OCI-LY7 (cell line): ENCODE measurements at regions not wholly inside any gene's neighbourhood (a gene's known extent, or its start where the extent isn't known, plus 50 kb on each side); places are given as distances from the start of the nearest gene placed in this dataset.
"Not testable (repeated sequence)": the region's sequence is repeated elsewhere in the genome, so short reads cannot be mapped to it uniquely, and the experiment has no call there.

Experiments used
- BruUV-seq: library from RNA; stranded (reverse); fragments of 400-500 nt; replicated peaks from 2 replicates; lab custom pipeline; 2021; lab: Mats Ljungman, UMichigan
- CTCF ChIA-PET: fragments of 300-600 bp; sonication (Branson Sonifier 250); formaldehyde crosslinking; loops from one replicate; lab custom pipeline; 2022; ENCODE audit warnings: antibody characterized with exemption; ENCODE audit not compliant: unreplicated experiment; lab: Charles Lee
- POLR2A ChIA-PET: fragments of 300-600 bp; sonication (Branson Sonifier 250); formaldehyde crosslinking; loops from one replicate; lab custom pipeline; 2022; ENCODE audit warnings: antibody characterized with exemption; lab: Charles Lee
- DNase-seq: peaks from one replicate; pipeline ENCODE4 v3.0.0-alpha.2; 2015; ENCODE audit warnings: low spot score
- H2AFZ ChIP-seq: fragments of 200-600 bp; sonication (generic), shearing (Covaris generic); 2 replicates; pipeline ENCODE4 v1.6.1; 2014; ENCODE audit warnings: mild to moderate bottlenecking, antibody characterized with exemption, low read length, moderate library complexity
- H3K27ac ChIP-seq: fragments of 200-600 bp; sonication (generic); 2 replicates; pipeline ENCODE4 v1.5.1; 2014; ENCODE audit warnings: mixed run types, low read depth, mild to moderate bottlenecking, moderate library complexity, low read length, inconsistent platforms; ENCODE audit not compliant: poor library complexity, severe bottlenecking
- H3K36me3 ChIP-seq: fragments of 200-600 bp; sonication (generic); 2 replicates; pipeline ENCODE4 v1.6.1; 2014; ENCODE audit warnings: mild to moderate bottlenecking, antibody characterized with exemption, low read length, moderate library complexity, mixed read lengths; ENCODE audit not compliant: insufficient read depth
- H3K4me1 ChIP-seq: fragments of 200-600 bp; sonication (generic); 2 replicates; pipeline ENCODE4 v1.5.1; 2014; ENCODE audit warnings: mild to moderate bottlenecking, low read length; ENCODE audit not compliant: insufficient read depth, poor library complexity, severe bottlenecking
- H3K4me2 ChIP-seq: fragments of 200-600 bp; sonication (generic); 2 replicates; pipeline ENCODE4 v1.6.1; 2014; ENCODE audit warnings: mild to moderate bottlenecking, low read length
- H3K4me3 ChIP-seq: fragments of 200-600 bp; sonication (generic); 2 replicates; pipeline ENCODE4 v1.5.1; 2014; ENCODE audit warnings: mild to moderate bottlenecking, low read depth, low read length; ENCODE audit not compliant: poor library complexity, severe bottlenecking
- H3K79me2 ChIP-seq: fragments of 200-600 bp; sonication (generic); 2 replicates; pipeline ENCODE4 v1.6.1; 2016; ENCODE audit warnings: low read depth, mild to moderate bottlenecking, low read length, moderate library complexity, mixed read lengths; ENCODE audit not compliant: insufficient read depth
- H3K9me2 ChIP-seq: fragments of 200-600 bp; sonication (generic); 2 replicates; pipeline ENCODE4 v1.6.1; 2016; ENCODE audit warnings: mild to moderate bottlenecking, low read length, mixed read lengths; ENCODE audit not compliant: insufficient read depth
- H3K9me3 ChIP-seq: fragments of 200-600 bp; sonication (generic); 2 replicates; pipeline ENCODE4 v1.6.1; 2014; ENCODE audit warnings: mild to moderate bottlenecking, mixed run types, low read length, mixed read lengths
- H4K20me1 ChIP-seq: fragments of 200-600 bp; sonication (generic); 2 replicates; pipeline ENCODE4 v1.6.1; 2014; ENCODE audit warnings: mild to moderate bottlenecking, antibody characterized with exemption, low read length, moderate library complexity, mixed read lengths; ENCODE audit not compliant: insufficient read depth
- EZH2phosphoT487 ChIP-seq: fragments of 200-600 bp; sonication (generic); IDR thresholded peaks from 2 replicates; pipeline ENCODE4 v1.6.1; 2018; ENCODE audit warnings: low read depth, borderline replicate concordance, mild to moderate bottlenecking, mixed run types, antibody characterized with exemption, low read length, moderate library complexity, mixed read lengths
- intact Hi-C: fragments of 100-400 bp; cut with micrococcal nuclease; formaldehyde crosslinking; loops from one replicate; pipeline ENCODE4 v1.10.0; 2022; ENCODE audit not compliant: unreplicated experiment
- TF ChIP-seq, protein P1 (sequence below): fragments of 200-600 bp; sonication (generic); conservative IDR thresholded peaks from 2 replicates; pipeline ENCODE4 v1.5.1; 2014; ENCODE audit warnings: mild to moderate bottlenecking, antibody characterized with exemption, low read length, moderate library complexity, mixed read lengths

DNA sequence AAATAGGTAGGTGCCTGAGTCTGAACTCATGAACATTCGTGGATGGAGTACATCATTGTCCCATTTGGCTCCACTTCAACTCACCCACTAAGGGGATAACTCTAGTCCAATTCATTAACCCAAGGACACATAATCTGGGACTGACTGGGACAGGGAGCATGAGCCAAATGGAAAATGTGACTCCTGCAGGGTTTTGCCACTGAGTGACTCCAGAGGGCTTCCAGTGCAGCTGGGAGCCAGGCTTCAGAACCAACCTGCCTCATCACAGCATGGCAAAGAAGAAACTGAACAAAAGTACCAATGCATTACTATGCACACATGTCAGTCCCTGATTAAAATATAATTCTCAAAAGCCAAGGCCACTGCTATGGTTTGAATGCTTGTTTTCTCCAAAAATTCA, 159.7 kb upstream of the SNX2 start:
- TF ChIP-seq, protein P1, sequence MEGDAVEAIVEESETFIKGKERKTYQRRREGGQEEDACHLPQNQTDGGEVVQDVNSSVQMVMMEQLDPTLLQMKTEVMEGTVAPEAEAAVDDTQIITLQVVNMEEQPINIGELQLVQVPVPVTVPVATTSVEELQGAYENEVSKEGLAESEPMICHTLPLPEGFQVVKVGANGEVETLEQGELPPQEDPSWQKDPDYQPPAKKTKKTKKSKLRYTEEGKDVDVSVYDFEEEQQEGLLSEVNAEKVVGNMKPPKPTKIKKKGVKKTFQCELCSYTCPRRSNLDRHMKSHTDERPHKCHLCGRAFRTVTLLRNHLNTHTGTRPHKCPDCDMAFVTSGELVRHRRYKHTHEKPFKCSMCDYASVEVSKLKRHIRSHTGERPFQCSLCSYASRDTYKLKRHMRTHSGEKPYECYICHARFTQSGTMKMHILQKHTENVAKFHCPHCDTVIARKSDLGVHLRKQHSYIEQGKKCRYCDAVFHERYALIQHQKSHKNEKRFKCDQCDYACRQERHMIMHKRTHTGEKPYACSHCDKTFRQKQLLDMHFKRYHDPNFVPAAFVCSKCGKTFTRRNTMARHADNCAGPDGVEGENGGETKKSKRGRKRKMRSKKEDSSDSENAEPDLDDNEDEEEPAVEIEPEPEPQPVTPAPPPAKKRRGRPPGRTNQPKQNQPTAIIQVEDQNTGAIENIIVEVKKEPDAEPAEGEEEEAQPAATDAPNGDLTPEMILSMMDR, result no peak
- no peak for TF ChIP-seq EZH2phosphoT487
- Histone ChIP-seq H3K79me2 (no peaks in the 10 kb centered on the region), H3K9me3 (no peaks in the 10 kb centered on the region), H3K36me3 (no peaks in the 10 kb centered on the region), H3K27ac (no peak overlapping the region), H4K20me1 (no peaks in the 10 kb centered on the region), H2AFZ (no peak overlapping the region), H3K9me2 (no peaks in the 10 kb centered on the region), H3K4me3 (no peak overlapping the region), H3K4me1 (no peaks in the 10 kb centered on the region), H3K4me2 (no peak overlapping the region)
- intact Hi-C loops, result no loop called here
- CTCF ChIA-PET, result no interaction called here
- DNase-seq, result no peak
- POLR2A ChIA-PET, result no interaction called here
- BruUV-seq, result no TSS peak

DNA sequence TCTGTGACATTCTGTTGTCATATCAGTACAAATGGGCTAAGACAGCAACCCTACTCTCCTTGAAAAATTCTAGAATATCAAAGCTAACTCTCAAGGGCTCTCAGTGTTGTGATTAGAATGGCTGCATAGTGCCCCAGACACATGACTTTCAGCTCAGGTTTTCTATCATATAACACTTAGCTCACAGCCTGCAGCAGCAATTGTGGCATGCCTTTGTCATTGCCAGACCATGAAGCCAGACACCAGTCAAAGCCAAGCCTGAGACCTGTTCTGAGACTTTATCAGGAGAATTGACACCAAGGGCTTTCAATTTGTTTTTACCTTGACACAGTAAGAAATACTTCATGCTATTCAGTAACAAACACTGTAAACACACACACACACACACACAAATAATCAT, 159.0 kb upstream of the SNX2 start:
- CTCF ChIA-PET, result no interaction called here
- no peak for DNase-seq

DNA sequence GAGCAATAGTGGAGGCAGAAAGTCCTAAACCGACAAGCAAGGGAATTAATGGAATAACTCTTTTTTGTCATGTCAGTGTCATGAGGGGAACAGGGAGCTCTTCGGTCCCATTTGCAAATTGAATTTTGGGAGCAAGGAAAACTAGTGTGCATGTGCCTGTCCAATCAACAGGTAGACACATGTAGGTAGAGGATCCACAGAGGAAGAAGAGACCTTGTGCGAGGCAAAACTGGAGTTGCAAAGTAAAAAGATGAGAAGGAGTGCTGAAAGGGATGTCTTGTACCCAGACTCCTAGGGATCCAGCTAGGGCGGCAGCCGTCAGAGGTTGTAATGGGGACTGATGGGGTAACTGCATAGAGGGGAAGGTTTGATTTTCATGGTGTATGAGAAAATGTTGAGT, 156.8 kb upstream of the SNX2 start:
- H4K20me1 ChIP-seq, POLR2A ChIA-PET, DNase-seq, BruUV-seq, H3K27ac ChIP-seq, CTCF ChIA-PET, H2AFZ ChIP-seq, intact Hi-C loops, H3K9me3 ChIP-seq, H3K36me3 ChIP-seq, H3K4me1 ChIP-seq, H3K4me3 ChIP-seq, H3K4me2 ChIP-seq, H3K9me2 ChIP-seq, H3K79me2 ChIP-seq: not testable (repeated sequence)

More for the DNA sequence above, 159.0 kb upstream of the SNX2 start:
- H3K4me2 ChIP-seq, result no peak overlapping the region
- no peak overlapping the region for H3K27ac ChIP-seq
- no peak overlapping the region for H2AFZ ChIP-seq
- intact Hi-C loops, result no loop called here
- no peak overlapping the region for H3K4me3 ChIP-seq
- no peak for TF ChIP-seq EZH2phosphoT487
- BruUV-seq, result no TSS peak
- no peaks in the 10 kb centered on the region for H3K36me3 ChIP-seq
- H3K9me3 ChIP-seq, result no peaks in the 10 kb centered on the region
- no peaks in the 10 kb centered on the region for H3K9me2 ChIP-seq
- H3K79me2 ChIP-seq, result no peaks in the 10 kb centered on the region
- no peaks in the 10 kb centered on the region for H3K4me1 ChIP-seq
- no peaks in the 10 kb centered on the region for H4K20me1 ChIP-seq
- POLR2A ChIA-PET, result no interaction called here

DNA sequence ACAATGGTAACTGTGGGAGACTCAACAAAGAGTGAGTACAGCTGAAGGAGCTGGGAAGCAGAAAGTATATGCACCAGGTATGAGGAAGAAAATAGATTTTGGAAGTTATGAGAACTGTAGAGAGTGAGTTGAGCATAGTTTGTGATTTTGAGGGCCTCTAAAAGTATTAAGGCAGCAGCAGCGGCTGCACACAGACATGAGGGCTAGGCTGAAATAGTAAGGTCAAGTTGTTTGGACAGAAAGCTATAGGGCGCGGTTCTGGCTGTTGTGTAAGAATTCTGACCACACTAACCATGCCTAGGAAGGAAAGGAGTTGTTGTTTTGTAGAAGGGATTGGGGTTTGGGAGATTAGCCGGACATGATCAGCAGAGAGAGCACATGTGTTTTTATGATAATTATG, 154.1 kb upstream of the SNX2 start:
- intact Hi-C loops, H3K4me1 ChIP-seq, H3K79me2 ChIP-seq, H3K4me2 ChIP-seq, H3K36me3 ChIP-seq, H3K27ac ChIP-seq, POLR2A ChIA-PET, H3K4me3 ChIP-seq, H2AFZ ChIP-seq, DNase-seq, CTCF ChIA-PET, H4K20me1 ChIP-seq, H3K9me2 ChIP-seq, H3K9me3 ChIP-seq, BruUV-seq: not testable (repeated sequence)

DNA sequence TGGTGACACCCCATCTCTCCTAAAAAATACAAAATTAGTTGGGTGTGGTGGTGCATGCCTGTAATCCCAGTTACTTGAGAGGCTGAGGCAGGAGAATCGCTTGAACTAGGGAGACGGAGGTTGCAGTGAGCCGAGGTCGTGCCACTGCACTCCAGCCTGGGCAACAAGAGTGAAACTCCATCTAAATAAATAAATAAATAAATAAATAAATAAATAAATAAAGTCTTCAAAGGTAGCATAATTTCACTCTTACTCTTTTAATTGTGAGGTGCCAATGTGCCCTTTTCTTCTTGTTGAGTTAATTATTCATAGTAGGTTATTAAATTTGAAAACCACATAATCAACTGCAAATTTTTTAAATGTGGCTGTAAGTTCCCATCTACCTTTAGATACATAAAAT, 146.2 kb upstream of the SNX2 start:
- H4K20me1 ChIP-seq, H3K9me2 ChIP-seq, H3K4me1 ChIP-seq, H3K9me3 ChIP-seq, H3K27ac ChIP-seq, H3K4me2 ChIP-seq, BruUV-seq, DNase-seq, intact Hi-C loops, CTCF ChIA-PET, H2AFZ ChIP-seq, H3K79me2 ChIP-seq, H3K4me3 ChIP-seq, H3K36me3 ChIP-seq, POLR2A ChIA-PET: not testable (repeated sequence)
